ENCODE measurements at regions not wholly inside any gene's neighbourhood (a gene's known extent, or its start where the extent isn't known, plus 50 kb on each side); places are given as distances from the start of the nearest gene placed in this dataset.

DNA sequence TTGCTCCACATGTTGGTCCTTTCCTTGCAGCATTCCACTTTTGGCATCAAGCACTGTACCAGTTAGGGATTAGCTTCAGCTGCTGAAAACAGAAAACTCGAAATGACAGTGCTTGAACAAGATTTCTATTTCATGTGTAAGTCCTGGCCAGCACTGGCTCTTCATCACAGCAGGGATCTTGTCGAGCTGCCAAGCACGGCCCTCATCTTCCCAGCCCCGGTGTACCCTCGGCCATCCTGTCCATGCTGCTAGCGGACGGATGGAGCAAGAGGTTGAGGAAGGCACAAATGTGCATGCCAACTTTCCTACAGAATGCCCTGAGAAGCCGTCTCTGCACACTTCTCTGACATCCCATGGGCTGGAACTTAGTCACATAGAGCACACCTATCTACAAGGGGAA is 130.6 kb downstream of the TENT4A start:
- TF ChIP-seq REST (IDR thresholded peaks at IDR 0.05; ENCODE audit: low read depth) (no peak), EP300 (IDR thresholded peaks at IDR 0.05; ENCODE audit: borderline replicate concordance) (no peak), CREB1 (IDR thresholded peaks at IDR 0.05; ENCODE audit: low read depth) (no peak), TEAD4 (IDR thresholded peaks at IDR 0.05) (no peak), RAD21 (IDR thresholded peaks at IDR 0.05; ENCODE audit: low read depth) (no peak)
- TF ChIP-seq, protein P1, sequence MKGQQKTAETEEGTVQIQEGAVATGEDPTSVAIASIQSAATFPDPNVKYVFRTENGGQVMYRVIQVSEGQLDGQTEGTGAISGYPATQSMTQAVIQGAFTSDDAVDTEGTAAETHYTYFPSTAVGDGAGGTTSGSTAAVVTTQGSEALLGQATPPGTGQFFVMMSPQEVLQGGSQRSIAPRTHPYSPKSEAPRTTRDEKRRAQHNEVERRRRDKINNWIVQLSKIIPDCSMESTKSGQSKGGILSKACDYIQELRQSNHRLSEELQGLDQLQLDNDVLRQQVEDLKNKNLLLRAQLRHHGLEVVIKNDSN (IDR thresholded peaks at IDR 0.05), result no peak

Measured in Ishikawa (cell line).